ENCODE measurements at regions not wholly inside any gene's neighbourhood (a gene's known extent, or its start where the extent isn't known, plus 50 kb on each side); places are given as distances from the start of the nearest gene placed in this dataset.

GRCh38 chr1:239802275-239802674 is 289.4 kb upstream of the FMN2 start:
- TF ChIP-seq CTCF (IDR thresholded peaks at IDR 0.05) (no peak), POLR2A (IDR thresholded peaks at IDR 0.05) (no peak)
